Frontal cortex (tissue), 3 donors: ENCODE measurements at regions not wholly inside any gene's neighbourhood (a gene's known extent, or its start where the extent isn't known, plus 50 kb on each side); places are given as distances from the start of the nearest gene placed in this dataset.

Experiments
- DNase-seq, 2 donors: peaks; one replicate each; pipeline ENCODE4 v3.0.0; 2012; ENCODE audit warnings: low spot score in 2 of 2
- FAIRE-seq: peaks from 2 replicates; lab custom pipeline; 2012; peaks lifted over from hg19 to GRCh38; lab: Jason Lieb, UNC
- donor health status: control.
- donor health status: control.
- donor health status: control.

DNA sequence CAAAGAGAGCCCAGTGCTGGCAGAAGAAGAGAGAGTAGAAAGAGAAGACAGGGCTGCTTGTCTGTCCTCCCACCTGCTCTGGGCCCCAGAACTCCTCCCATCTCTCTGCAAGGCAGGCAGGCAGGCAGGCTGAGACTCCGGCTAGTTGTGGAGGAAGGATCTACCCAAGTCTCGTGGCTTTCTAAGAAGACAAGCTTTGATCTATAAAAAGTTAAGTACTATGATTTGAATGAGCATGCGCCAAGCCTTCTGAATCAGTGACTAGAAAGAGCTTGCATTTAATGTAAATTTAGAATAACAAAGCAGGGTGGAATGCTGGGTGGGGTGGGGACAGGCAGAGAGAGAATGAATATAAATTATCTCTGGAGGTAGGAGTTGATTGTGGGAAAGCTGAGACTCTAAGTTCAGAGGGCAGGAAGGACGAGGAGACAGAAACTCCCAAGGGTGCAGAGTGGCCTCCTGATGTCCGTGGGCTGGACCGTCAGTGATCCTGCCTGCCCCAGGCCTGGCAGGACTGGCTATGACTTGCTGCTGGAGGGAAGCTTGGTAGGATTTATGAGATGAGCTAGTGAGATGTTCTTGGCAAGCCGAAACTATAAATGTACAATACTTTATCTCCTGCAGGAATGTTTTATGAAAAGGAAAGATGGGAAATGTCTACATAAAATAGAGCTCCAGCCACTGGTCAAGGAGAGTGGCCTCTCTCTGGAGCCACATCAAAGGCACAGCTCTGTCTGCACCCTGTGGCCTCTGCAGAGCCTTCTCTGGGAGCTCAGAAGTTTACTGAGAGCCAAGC lies 447.5 kb downstream of the TNS1 start:
- no peak for FAIRE-seq
- DNase-seq, result no peak

DNA sequence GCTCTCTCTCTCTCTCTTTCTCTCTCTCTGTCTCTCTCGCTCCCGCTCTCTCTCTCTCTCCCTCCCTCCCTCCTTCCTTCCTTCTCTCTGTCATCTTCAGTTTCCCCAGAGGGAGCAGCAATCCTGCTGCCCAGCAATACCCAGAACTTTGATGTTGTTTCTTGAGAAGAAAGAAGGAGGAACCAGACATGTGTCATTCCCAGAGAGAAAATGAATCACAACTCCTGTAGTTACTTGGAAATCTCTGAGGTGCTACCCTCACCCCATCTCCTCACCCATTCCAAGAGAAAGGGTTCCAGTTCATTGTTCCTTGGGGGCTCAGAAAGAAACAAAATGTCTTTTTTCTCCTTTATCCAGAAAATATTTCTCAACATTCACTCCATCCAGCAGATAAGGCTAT lies 449.1 kb downstream of the TNS1 start:
- DNase-seq (no peak), FAIRE-seq (no peak)

DNA sequence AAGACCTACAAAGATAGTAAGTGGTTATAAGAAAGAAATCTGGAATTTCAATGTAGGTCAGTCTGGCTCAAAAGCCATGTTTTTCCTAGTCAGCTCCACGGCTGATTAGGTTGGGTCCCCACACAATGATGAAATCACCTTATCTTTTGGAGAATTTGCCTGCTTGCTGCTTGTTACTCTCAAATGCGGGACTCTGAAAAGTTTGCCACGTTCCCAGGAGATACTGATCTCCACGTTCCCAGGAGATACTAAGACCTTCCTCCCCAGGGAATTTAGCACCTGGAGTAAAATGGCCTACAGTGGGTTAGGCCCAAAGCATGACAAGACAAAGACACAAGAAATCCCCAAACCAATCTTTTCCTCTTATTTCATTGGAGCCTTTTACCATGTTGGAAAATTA lies 449.6 kb downstream of the TNS1 start:
- DNase-seq (no peak), FAIRE-seq (no peak)

DNA sequence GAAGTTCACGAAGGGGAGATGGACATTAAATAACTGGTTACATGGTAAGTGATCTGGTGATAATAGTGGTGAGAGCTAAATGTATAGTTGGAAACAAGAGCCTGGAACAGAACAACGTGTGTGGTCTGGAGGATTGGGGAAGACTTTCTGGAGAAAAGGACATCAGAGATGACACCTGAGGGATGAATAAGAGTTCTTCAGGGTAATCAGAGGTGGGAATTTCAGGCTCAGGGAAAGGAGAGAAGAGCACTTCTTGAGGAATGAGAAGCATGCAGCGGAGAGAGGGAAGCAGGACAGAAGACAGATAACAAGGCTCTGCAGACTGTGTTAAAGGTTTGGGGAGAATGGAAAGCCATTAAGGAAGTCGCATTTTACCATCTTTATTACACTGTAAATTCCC lies 450.7 kb downstream of the TNS1 start:
- FAIRE-seq (no peak), DNase-seq (no peak)

DNA sequence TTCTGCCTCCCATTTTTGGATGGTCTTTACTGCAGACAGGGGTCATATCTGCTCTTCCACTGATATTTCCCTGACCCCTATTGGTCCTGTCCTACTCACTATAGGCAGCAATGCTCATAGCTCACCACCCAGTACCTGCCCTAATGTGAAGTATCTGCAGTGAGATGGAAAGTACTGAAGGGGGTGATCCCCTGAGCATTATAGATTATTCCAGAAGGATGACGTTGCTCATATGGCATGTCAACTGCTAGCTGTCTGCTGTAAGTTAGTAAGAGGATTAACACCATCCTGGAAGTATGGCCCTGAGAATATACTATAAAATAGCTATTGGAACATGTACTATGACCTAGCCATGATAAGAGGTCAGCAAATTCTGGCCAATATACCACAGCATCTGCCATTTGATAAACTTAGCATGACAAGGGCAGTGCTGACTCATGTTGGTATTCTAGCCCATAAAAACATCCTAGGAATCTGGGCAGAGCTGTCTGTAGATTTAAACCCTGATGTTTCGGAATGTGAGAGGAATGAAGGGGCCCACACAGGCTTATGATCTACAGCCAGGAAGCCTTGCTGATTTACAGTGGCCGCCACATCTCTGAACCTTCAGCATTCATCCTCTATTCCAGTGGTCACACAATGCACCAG lies 451.4 kb downstream of the TNS1 start:
- DNase-seq (no peak), FAIRE-seq (no peak)

DNA sequence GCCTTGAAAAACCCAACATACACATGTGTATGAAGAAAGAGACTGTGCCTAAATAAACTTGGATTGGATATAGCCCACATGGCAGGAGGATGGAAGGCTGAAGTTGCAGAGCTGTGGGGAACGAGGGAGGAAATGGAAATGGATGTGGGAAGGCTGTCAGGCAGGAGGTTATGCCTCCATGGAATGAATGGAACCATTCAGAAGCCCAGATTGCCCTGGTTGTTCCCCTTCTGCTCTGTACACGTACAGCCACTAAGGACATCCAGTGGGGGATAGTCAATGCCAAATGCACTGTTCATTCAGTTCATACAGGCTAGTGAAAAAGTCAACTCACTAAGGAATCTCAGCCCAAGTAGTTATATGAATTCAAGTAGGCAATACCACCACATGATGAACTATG lies 463.7 kb downstream of the TNS1 start:
- FAIRE-seq (no peak), DNase-seq (no peak)

DNA sequence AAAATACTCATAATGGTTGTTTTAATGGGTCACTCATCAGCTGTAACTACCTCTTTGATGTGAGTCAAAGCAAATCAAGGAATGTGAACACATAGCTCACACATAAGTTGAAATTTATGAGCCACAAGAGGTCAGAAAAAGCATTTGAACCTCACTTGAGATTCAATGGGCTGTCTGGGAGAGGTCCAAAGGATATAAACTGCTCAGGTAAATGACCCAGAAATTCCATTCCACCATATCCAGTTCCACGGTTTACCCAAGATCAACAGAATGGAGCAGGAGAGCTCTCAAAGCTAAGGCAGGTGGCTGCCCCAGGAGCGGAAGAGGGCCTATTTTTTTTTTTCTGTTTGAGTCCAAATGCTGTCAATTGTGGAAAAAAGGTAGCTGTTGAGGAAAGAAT lies 464.1 kb downstream of the TNS1 start:
- DNase-seq (no peak), FAIRE-seq (no peak)

DNA sequence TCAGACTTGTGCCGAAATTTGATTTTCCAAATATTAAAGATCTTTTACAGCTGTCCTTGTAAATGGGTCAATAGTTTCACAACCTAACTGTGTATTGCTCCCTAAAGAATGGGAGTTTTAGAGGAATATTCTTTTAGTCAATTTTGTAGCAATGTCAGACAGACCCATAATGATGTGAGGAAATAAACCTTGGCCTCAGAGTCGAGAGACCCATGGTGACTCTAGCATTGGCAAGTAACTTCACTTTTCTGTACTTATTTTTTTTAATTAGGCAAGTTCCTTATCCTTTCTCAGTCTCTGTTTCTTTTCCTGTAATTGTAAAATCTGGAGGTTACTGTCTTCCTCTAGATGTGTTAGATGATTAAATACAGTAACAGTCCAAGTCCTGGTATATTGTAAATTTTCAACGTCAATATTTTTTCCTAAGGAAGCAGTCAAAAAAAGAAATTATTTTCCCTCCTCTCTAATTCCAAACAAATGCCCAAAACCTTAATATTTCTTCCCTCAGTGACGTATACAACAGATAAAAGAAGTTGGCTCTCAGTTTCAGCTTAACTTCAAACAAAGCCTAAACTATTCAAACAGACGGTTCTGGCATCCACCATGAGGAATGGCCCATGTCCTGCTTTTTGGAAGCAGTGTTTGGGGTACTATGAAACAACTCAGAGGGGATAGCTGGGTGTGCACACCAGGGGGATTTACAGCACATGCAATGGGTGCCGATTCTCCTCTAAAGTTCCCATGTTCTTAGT lies 466.7 kb downstream of the TNS1 start:
- no peak for DNase-seq
- FAIRE-seq, result no peak

DNA sequence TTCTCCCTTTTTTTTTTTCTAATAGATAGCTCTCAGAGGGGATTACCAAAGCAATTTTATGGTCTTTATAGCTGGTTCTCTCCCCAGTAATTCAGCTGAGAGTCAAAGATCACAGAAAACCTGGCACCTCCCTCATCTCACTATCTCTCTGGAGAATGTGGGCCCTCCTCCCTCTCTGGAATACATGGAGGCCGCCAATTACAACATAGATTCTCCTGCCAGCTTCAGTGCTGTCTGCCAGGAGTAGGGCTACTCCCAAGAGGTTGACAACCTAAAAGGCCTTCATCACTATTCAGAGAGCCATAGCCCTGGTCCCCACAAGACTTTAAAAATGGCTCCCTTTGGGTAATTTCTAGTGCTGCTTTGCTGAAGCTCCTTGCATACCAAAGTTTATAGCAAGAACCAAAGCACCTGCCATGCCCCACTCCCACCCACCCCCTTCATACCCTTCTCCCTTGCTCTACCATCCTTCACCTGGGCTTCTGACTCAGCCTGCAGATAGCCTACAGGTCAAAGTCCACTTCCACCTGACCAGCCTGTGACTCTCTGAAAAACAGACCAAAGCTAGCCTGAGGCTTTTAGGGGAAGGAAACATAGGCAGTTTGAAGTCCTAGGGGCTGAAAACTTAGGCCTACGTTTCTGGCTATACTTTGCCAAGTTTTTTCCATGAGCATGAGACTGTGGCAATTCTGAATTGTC lies 472.3 kb downstream of the TNS1 start:
- DNase-seq (no peak), FAIRE-seq (no peak)

DNA sequence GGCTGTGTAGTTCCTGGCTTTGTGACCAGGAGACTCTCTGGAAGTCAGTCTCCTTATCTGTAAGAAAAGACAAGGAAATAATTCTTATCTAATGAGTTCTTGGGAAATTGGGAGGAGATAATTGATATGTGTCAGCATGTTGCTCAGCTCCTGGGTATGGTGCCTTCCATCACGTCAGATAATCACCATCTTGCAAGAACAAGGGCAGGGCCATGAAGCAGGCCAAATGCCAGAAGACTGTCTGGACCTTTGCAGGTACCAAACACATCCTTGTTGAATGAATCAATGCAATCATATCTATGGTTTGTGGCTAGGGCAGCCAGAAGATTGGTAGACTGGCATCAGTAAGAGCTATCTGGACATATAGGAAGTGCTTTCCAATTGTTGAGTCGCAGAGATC lies 473.5 kb downstream of the TNS1 start:
- FAIRE-seq (no peak), DNase-seq (no peak)

DNA sequence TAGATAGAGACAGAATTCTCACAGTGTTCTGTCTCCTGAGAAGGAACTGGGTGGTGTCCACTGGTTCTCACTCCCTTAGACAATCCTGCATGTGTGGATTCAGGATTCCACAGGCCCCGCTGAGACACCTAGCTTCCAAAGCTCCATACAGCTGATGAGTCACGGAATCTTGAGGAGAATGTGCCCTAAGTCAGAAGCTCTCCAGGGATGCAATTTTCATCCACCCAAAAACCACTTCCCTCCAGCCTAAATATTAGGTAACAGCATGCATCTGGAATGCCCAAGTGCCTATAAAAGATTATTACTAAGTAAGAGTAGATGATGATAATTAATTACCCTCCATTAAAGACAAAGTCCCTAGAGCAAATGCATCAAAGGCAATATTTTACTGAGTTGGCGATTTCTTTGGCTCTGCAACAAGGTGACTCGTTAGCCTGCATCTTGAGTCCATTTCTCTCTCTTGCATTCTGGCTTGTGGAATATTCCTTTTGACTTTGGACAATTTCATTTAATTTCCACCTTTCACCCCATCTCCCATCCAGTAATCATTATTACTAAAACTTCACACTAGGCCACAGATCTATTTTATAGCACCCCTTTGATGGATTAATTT lies 475.1 kb downstream of the TNS1 start:
- FAIRE-seq (no peak), DNase-seq (no peak)

DNA sequence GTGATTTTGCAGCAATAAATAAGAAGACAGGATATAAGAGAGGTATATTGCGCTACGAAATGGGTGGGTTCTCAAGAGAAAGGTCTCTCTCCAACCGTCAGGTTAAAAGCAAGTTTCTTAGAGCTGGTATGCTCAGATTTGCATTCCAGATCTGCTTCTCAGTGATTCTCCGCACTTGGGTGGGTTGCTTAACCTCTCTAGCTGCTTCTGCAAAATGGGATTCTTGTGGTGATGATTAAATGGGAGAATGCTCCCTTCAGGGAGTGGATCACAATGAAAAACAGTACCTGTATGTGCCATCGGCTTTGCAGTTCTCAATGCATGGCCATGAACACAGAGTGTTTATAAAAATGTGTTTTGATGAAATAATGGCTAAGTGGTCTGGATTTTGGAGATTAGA lies 477.7 kb downstream of the TNS1 start:
- FAIRE-seq (no peak), DNase-seq (no peak)

DNA sequence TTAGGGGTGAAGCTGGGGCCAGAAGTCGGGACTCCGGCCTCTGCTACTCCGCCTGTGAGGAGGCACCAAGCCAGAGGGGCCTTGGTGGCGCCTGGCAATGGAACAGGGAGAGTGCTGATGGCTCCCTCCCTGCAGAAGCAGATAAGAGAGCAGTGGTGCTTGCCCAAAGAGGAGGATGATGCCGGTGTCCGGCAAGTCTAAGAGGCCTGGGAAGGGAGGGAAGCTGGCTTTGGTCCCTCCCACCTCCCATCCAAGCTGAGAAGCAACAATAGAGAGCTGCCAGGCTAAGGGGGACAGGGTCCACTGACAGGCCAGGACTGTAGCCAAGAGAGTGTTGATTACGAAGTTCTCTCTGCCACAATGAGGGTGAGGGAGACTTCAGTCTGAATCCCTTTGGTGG lies 479.5 kb downstream of the TNS1 start:
- no peak for DNase-seq
- no peak for FAIRE-seq

DNA sequence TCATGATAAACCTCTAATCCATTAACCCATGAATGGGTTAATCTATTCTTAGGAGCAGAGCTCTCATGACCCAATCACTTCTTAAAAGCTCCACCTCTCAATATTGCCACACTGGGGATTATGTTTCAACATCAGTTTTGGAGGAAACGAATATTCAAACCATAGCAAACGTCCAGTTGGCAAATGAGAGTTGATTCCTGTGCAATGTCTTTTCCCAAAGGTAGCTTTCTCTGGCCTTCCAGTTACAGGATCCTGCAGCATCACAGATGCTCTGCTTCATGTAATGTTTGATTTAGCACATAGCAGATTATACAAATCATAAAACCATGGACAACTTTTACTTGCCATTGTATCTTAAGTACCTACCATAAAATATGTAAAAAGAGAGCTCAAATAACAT lies 481.0 kb downstream of the TNS1 start:
- no peak for FAIRE-seq
- no peak for DNase-seq

DNA sequence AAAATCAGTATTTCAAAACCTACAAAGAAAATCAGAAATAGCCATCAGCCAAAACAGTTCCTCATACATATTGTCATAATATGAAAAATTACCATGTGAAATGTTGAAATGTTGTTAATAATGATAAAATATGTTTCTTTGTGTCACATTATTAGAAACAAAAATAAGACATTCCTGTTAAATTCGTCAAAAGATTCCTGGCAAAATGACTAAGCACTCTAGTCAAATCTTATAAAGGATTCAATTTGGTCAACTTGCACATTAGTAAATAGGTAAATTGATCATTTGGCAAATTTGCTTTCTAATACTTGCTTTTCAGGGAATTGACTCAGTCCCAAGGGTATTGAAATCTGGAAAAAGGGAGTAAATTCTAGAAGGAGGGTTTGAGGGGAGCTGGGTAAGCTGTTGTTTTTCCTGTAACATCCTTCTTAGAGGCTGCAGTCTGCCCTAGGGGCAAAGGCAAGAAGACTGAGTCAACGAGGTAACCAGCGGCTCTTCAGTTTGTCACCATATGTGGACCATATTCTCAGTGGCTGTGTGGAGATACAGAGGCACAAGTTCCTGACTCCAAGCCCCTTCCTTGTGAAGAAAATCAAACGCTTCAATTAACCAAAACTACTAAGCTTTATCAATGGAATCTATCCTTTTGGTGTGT lies 482.3 kb downstream of the TNS1 start:
- DNase-seq (no peak), FAIRE-seq (no peak)

DNA sequence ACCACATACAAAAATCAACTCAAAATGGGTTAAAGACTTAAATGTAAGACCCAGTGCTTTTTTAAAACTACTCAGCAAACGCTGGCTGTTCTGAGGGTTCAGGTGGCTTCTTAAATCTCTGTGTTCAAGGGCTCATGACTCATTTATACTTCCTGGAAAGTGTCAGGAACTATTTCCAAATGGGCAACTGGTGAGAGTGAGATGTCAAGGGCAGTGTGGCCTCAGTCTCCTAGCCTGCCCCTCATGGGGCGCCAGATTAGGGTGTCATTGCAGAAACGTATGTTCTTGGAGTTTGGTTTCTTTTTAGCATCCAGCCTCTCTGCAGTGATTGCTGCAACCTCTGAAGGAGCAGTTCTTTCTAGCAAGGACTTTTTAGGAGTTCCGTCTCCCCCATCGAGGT lies 485.4 kb downstream of the TNS1 start:
- FAIRE-seq, result no peak

DNA sequence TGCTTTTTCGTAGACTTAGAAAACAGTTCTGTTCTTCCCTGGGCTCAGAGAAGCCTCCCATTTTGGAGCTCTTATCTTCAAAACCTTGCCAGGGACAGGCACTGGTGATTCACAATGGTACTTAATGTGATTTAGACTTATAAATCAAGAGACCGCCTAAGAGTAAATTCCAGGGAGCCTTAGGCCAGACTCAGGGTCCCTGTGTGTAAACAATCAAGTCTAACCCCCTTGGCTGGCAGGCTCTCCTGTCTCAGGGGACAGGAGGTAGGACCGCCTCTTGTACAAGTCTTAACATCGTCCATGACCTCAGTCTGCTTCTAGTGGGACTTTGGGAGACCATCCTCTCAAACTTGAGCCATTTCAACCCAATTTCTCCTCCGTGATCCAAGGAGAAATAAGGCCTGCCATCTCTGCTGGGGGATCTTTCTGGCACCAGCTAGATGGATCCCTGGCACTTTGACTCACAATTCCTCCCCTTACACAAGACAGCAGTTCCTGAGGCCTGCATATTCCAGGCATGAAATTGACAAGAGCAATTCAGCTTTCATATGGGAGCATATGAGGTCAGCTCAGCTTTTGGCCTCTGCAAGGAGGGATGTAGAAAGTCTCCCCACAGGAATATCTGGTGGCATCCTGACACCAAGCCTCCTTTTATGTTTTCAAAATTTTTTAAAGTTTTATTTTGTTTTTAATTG lies 487.0 kb downstream of the TNS1 start:
- DNase-seq, result no peak
- FAIRE-seq, result no peak

More for the DNA sequence above, 485.4 kb downstream of the TNS1 start:
- DNase-seq, result no peak

DNA sequence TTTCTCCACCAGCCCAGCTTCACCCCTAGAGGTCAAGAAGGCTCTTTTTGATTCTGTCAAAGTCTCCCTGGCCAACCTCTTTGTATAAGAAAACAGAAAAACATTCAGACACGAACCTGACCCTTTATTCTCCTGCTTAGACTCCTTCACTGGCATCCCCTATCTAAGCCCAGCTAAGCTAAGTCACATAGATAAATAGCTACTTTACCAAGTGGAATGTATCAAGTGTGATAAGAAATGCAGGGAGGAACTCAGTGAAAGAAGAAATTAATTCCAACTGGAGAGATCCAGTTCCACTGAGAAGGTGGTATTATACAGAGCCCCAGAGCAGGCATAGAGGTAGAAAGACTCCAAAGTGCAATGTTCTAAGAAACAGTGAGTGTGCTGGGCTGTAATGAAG lies 489.5 kb downstream of the TNS1 start:
- no peak for FAIRE-seq
- DNase-seq, result no peak

DNA sequence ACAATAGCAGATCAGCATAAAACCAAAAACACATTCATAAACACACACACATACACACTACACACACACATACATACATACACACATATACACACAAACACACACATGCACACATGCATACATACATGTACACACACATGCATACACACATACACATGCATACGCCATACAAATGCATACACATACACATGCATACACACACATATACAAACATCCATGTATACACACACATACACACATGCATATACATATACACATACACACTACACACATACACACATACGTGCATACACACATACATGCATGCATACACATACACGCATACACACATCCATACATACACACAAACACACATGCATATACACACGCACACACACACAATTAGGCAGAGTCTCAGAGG lies 490.1 kb downstream of the TNS1 start:
- DNase-seq, result no peak
- FAIRE-seq, result no peak
